ENCODE measurements at regions not wholly inside any gene's neighbourhood (a gene's known extent, or its start where the extent isn't known, plus 50 kb on each side); places are given as distances from the start of the nearest gene placed in this dataset.
"Not testable (repeated sequence)": the region's sequence is repeated elsewhere in the genome, so short reads cannot be mapped to it uniquely, and the experiment has no call there.

- no peak for DNase-seq (ENCODE audit: low spot score)
These were observed 58.1 kb upstream of the TUNAR start for GRCh38 chr14:95818581-95818980.

GRCh38 chr14:95817271-95817670 lies 59.4 kb upstream of the TUNAR start:
- no peak for DNase-seq (ENCODE audit: low spot score)

- DNase-seq (ENCODE audit: low spot score) = no peak
These were observed 60.1 kb upstream of the TUNAR start for GRCh38 chr14:95816539-95816938.

- no peak for DNase-seq (ENCODE audit: low spot score)
These were observed 61.4 kb upstream of the TUNAR start for GRCh38 chr14:95815226-95815690.

GRCh38 chr14:95814363-95815225 lies 62.0 kb upstream of the TUNAR start:
- no peak for DNase-seq (ENCODE audit: low spot score)

- DNase-seq (ENCODE audit: low spot score) = no peak
These were observed 64.8 kb upstream of the TUNAR start for GRCh38 chr14:95811813-95812212.

GRCh38 chr14:95808371-95808770 lies 68.3 kb upstream of the TUNAR start:
- no peak for DNase-seq (ENCODE audit: low spot score)

GRCh38 chr14:95796788-95797187 lies 79.8 kb upstream of the TUNAR start:
- no peak for DNase-seq (ENCODE audit: low spot score)

GRCh38 chr14:95787941-95788340 lies 74.0 kb upstream of the TCL1A start:
- no peak for DNase-seq (ENCODE audit: low spot score)

- no peak for DNase-seq (ENCODE audit: low spot score)
These were observed 72.6 kb upstream of the TCL1A start for GRCh38 chr14:95786566-95786965.

- peak; percentile 12 for DNase-seq (ENCODE audit: low spot score)
These were observed 70.2 kb upstream of the TCL1A start for GRCh38 chr14:95784137-95784536.

- no peak for DNase-seq (ENCODE audit: low spot score)
These were observed 63.0 kb upstream of the TCL1A start for GRCh38 chr14:95776798-95777534.

GRCh38 chr14:95774265-95775160 lies 60.6 kb upstream of the TCL1A start:
- DNase-seq (ENCODE audit: low spot score) = peak; percentile 47

- no peak for DNase-seq (ENCODE audit: low spot score)
These were observed 56.9 kb upstream of the TCL1A start for GRCh38 chr14:95770777-95771176.

GRCh38 chr14:95769976-95770375 lies 56.1 kb upstream of the TCL1A start:
- no peak for DNase-seq (ENCODE audit: low spot score)

GRCh38 chr14:95769431-95769830 lies 55.5 kb upstream of the TCL1A start:
- not testable (repeated sequence) for DNase-seq (ENCODE audit: low spot score)

- DNase-seq (ENCODE audit: low spot score) = no peak
These were observed 51.1 kb upstream of the TCL1A start for GRCh38 chr14:95765051-95765450.

- no peak for DNase-seq (ENCODE audit: low spot score)
These were observed 50.0 kb upstream of the TCL1A start for GRCh38 chr14:95763875-95764274.

Data from HuH-7 (cell line).